Pancreas (tissue), 10 donors: ENCODE measurements at regions not wholly inside any gene's neighbourhood (a gene's known extent, or its start where the extent isn't known, plus 50 kb on each side); places are given as distances from the start of the nearest gene placed in this dataset.
A peak's percentile ranks its signal among the peaks of the same experiment; 100 is the strongest.

Experiments used
- ATAC-seq, 4 donors: fragments of 200-7000 bp; cut with Tn5 transposase; one replicate each; pipeline versions ENCODE4 v1.8.0 to v1.9.1; 2020; ENCODE audit warnings: mild to moderate bottlenecking in 4 of 4, moderate library complexity in 4 of 4
- DNase-seq, 6 donors: peaks; one replicate each; pipeline ENCODE4 v3.0.0-alpha.2; 2020
- FAIRE-seq: peaks from 2 replicates; lab custom pipeline; 2012; peaks lifted over from hg19 to GRCh38; lab: Jason Lieb, UNC
- H3K27ac ChIP-seq, 4 donors: fragments of 200-600 bp; sonication (generic); 1 replicate in 3 of 4; 2 replicates in 1 of 4; pipeline versions ENCODE4 v1.5.0 to v1.8.0; 2020
- H3K27me3 ChIP-seq, 4 donors: fragments of 200-600 bp; one replicate each; pipeline ENCODE4 v1.8.0; 2021
- H3K36me3 ChIP-seq, 3 donors: fragments of 200-600 bp; sonication (generic) in 1 of 3; one replicate each; pipeline versions ENCODE4 v1.5.0 to v1.8.0; 2020 to 2021
- H3K4me1 ChIP-seq, 3 donors: fragments of 200-600 bp; one replicate each; pipeline ENCODE4 v1.8.0; 2021
- H3K4me3 ChIP-seq, 4 donors: fragments of 200-600 bp; sonication (generic) in 2 of 4; one replicate each; pipeline versions ENCODE4 v1.5.0 to v1.8.0; 2020 to 2021
- H3K9me3 ChIP-seq, 4 donors: fragments of 200-600 bp; one replicate each; pipeline ENCODE4 v1.8.0; 2021
- WGBS, 2 donors: extraction: QIAGEN DNeasy Blood & Tissue Kit; methylation state at CpG; one replicate each; pipeline ENCODE4 v1.1.7; 2013; 5-methylcytosine and 5-hydroxymethylcytosine counted together
- intact Hi-C, 3 donors: fragments of 100-400 bp; cut with DNase I; formaldehyde crosslinking; loops; one replicate each; pipeline versions ENCODE4 v1.11.1 to v1.14.2; 2022
- TF ChIP-seq, protein P1 (sequence below), 4 donors: fragments of 200-600 bp; sonication (generic) in 3 of 4; IDR thresholded peaks; one replicate each; pipeline versions ENCODE4 v1.5.0 to v1.8.0; 2021; ENCODE audit warnings: antibody characterized with exemption in 4 of 4
- donor health status: healthy with polysubstance abuse.
- donor health status: DM: no; HTN: no; CAD: no; lungs with moderate emphysema.
- donor health status: DM: no; HTN: no; CAD: no.
- donor health status: control.
- donor health status: control.
- donor health status: Bipolar disorder and iron deficiency.
- donor health status: DM: yes; HTN: yes; CAD: no.
- donor health status: DM: no; HTN: no; CAD: no.
- donor health status: DM: no; HTN: no; CAD: no.
- donor health status: DM: yes; HTN: yes; CAD: no.

DNA sequence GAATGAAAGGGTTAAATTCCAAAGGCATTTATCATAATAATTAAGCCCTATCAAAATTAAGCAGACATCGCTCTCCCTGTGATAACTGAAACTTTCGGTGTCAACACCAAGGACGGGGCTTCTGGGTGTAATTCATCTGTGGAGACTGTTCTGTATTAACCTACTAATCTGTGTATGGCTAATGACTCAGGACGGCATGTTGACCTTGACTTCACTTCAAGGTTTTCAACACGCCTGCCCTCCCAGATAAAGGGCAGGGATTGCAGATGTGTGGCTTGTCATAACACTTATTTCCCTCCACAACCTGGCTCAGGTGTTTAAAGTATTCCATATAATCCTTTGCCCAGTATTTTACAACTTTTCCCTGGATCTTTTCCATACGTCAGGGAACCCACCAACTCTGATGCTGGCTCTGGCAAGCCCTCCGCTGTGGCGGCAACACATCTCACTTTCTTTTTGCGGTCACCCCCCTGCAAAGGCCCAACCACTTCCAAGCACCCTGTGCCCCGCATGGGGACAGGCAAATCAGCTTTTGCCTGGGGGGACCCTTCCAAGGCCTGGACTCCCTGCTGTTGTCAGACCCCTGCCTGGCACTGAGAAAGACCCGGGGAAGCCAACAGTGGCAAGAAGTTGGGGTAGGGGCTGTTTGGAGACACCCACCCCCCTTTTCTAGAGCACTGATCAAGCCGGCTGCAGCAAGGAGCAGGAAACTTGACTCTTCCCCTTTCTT lies 93.2 kb upstream of the MEF2A start:
- ATAC-seq: peak; percentile 31 to 64 (median 54)
- peaks cover 0 to 9% (median 0%) of the 10 kb centered on the region in 3 donors for H3K4me1 ChIP-seq
- DNase-seq: no peak
- no peaks in the 10 kb centered on the region for H3K27me3 ChIP-seq
- no peaks in the 10 kb centered on the region for H3K9me3 ChIP-seq
- no peaks in the 10 kb centered on the region for H3K36me3 ChIP-seq
- H3K27ac ChIP-seq: no peak overlapping the region
- intact Hi-C loops: no loop called here
- WGBS, 2 donors: 56 to 60% methylated on average over 12 of the region's 12 CpGs
- no peak overlapping the region for H3K4me3 ChIP-seq
- TF ChIP-seq, protein P1, sequence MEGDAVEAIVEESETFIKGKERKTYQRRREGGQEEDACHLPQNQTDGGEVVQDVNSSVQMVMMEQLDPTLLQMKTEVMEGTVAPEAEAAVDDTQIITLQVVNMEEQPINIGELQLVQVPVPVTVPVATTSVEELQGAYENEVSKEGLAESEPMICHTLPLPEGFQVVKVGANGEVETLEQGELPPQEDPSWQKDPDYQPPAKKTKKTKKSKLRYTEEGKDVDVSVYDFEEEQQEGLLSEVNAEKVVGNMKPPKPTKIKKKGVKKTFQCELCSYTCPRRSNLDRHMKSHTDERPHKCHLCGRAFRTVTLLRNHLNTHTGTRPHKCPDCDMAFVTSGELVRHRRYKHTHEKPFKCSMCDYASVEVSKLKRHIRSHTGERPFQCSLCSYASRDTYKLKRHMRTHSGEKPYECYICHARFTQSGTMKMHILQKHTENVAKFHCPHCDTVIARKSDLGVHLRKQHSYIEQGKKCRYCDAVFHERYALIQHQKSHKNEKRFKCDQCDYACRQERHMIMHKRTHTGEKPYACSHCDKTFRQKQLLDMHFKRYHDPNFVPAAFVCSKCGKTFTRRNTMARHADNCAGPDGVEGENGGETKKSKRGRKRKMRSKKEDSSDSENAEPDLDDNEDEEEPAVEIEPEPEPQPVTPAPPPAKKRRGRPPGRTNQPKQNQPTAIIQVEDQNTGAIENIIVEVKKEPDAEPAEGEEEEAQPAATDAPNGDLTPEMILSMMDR (IDR thresholded peaks at IDR 0.05): no peak
- no peak for FAIRE-seq

GRCh38 chr15:99473981-99474906 lies 91.5 kb upstream of the MEF2A start:
- no peaks in the 10 kb centered on the region for H3K27me3 ChIP-seq
- no peak overlapping the region for H3K27ac ChIP-seq
- ATAC-seq (peak in 3 of 4 donors; percentile 16 to 65 (median 57)), FAIRE-seq (no peak), DNase-seq (no peak)
- H3K9me3 ChIP-seq: no peaks in the 10 kb centered on the region
- no peaks in the 10 kb centered on the region for H3K36me3 ChIP-seq
- peaks cover 0 to 9% (median 0%) of the 10 kb centered on the region in 3 donors for H3K4me1 ChIP-seq
- no peak overlapping the region for H3K4me3 ChIP-seq
- 88 to 91% methylated on average over 24 of the region's 24 CpGs for WGBS, 2 donors
- TF ChIP-seq, protein P1 (IDR thresholded peaks at IDR 0.05): no peak
- intact Hi-C loops: no loop called here

DNA sequence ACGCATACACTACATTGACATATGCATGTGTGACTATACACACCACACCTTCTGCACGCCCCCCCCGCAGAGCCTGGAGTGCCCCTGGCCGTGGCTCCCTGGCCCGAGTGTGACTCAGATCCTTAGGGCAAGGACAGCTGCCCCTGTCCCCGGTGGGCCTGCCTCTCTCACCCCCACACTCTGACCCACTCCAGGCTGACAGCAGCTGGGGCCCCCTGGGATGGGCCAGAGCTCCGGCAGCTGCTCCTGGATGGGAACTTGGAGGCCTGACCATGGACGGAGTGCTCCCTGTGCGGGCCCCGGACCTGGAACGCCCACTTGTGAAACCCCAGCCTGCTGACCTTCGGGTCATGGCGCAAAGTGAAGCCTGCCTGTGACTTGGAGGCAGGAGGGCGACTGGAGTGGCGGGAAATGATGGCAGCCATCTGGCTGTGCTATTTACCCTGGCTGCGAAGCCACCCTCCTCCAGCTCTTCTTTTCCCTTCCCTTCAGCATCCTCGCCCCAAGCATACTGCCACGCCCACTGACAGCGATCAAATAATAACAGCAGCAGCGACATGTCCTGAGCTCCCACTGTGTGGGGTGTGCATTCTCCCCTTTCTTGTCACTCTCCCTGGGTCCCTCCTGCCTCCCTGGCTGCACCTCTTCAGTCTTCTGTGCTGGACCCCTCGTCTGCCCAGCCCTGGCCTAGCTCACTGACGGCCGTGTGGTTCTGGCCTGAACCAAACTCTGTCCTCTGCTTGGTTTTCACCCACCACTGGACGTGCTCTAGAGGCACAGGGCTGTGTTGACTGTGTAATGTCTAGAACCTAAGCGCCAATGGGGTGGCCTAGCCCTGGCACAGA lies 90.7 kb upstream of the MEF2A start:
- Histone ChIP-seq H3K27me3 (no peaks in the 10 kb centered on the region), H3K27ac (no peak overlapping the region), H3K36me3 (no peaks in the 10 kb centered on the region), H3K4me1 (peaks cover 0 to 9% (median 0%) of the 10 kb centered on the region in 3 donors), H3K4me3 (no peak overlapping the region), H3K9me3 (no peaks in the 10 kb centered on the region)
- TF ChIP-seq, protein P1 (IDR thresholded peaks at IDR 0.05): no peak
- FAIRE-seq: no peak
- intact Hi-C loops: no loop called here
- DNase-seq: peak in 1 of 6 donors; percentile 14
- ATAC-seq: peak in 1 of 4 donors; percentile 23
- WGBS, 2 donors: 85 to 90% methylated on average over 25 of the region's 25 CpGs

- H3K9me3 ChIP-seq: no peaks in the 10 kb centered on the region
- H3K4me3 ChIP-seq: no peak overlapping the region
- 87 to 91% methylated on average over 14 of the region's 14 CpGs for WGBS, 2 donors
- no peak for DNase-seq
- H3K4me1 ChIP-seq: peaks cover 0 to 9% (median 0%) of the 10 kb centered on the region in 3 donors
- H3K27ac ChIP-seq: no peak overlapping the region
- intact Hi-C loops: no loop called here
- TF ChIP-seq, protein P1 (IDR thresholded peaks at IDR 0.05): no peak
- FAIRE-seq: no peak
- H3K36me3 ChIP-seq: no peaks in the 10 kb centered on the region
- H3K27me3 ChIP-seq: no peaks in the 10 kb centered on the region
- no peak for ATAC-seq
Measured at GRCh38 chr15:99475754-99476412, 89.9 kb upstream of the MEF2A start.
